ENCODE measurements at regions not wholly inside any gene's neighbourhood (a gene's known extent, or its start where the extent isn't known, plus 50 kb on each side); places are given as distances from the start of the nearest gene placed in this dataset.
A peak's percentile ranks its signal among the peaks of the same experiment; 100 is the strongest.

DNA sequence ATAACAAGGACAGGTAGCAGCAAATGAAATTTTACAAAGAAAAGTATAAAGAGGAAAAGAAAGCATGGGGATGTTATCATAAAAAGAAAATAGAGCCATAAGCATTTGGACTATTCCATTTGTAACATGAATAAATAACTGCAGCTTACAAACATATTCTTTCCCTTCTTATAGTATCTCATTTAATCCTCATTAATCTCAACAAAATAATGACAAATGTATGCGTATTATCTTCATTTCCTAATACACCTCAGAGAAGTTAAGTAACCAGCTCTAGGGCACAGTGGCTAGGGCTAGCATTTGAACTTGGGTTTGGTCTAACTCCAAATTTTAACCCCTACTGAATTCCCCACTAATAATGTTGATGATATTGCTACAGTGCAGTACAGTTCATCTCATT, 175.5 kb upstream of the POU5F2 start:
- ChIA-PET POLR2A (interaction anchor here (0.6 kb wide), 1 partner anchor 1633 kb away, joined by 5 read pairs; no protein-coding TSS in a partner anchor), CTCF (no interaction called here)
- no peak for TF ChIP-seq POLR2AphosphoS5 (IDR thresholded peaks at IDR 0.05; ENCODE audit: low read depth, low read length)
- TF ChIP-seq CTCF (IDR thresholded peaks at IDR 0.05) = no peak
- TF ChIP-seq SIN3A (IDR thresholded peaks at IDR 0.05; ENCODE audit: borderline replicate concordance, insufficient read depth, low read depth, low read length) = no peak
- TF ChIP-seq TCF7L2 (IDR thresholded peaks at IDR 0.05; ENCODE audit: low read depth, low read length) = no peak
- TF ChIP-seq, protein P1, sequence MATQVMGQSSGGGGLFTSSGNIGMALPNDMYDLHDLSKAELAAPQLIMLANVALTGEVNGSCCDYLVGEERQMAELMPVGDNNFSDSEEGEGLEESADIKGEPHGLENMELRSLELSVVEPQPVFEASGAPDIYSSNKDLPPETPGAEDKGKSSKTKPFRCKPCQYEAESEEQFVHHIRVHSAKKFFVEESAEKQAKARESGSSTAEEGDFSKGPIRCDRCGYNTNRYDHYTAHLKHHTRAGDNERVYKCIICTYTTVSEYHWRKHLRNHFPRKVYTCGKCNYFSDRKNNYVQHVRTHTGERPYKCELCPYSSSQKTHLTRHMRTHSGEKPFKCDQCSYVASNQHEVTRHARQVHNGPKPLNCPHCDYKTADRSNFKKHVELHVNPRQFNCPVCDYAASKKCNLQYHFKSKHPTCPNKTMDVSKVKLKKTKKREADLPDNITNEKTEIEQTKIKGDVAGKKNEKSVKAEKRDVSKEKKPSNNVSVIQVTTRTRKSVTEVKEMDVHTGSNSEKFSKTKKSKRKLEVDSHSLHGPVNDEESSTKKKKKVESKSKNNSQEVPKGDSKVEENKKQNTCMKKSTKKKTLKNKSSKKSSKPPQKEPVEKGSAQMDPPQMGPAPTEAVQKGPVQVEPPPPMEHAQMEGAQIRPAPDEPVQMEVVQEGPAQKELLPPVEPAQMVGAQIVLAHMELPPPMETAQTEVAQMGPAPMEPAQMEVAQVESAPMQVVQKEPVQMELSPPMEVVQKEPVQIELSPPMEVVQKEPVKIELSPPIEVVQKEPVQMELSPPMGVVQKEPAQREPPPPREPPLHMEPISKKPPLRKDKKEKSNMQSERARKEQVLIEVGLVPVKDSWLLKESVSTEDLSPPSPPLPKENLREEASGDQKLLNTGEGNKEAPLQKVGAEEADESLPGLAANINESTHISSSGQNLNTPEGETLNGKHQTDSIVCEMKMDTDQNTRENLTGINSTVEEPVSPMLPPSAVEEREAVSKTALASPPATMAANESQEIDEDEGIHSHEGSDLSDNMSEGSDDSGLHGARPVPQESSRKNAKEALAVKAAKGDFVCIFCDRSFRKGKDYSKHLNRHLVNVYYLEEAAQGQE (IDR thresholded peaks at IDR 0.05; ENCODE audit: insufficient read depth in 1 of 2, low read depth in 2 of 2, low read length in 1 of 2) = no peak
- DNase-seq (ENCODE audit: low read depth, low spot score) = no peak
- H3K4me1 ChIP-seq (ENCODE audit: control insufficient read depth, insufficient read depth, low read length) = no peaks in the 10 kb centered on the region
- H3K9me3 ChIP-seq (ENCODE audit: control insufficient read depth, insufficient read depth, low read depth, low read length) = no peaks in the 10 kb centered on the region
- H3K36me3 ChIP-seq (ENCODE audit: control insufficient read depth, insufficient read depth, low read length) = no peaks in the 10 kb centered on the region
- H3K4me3 ChIP-seq (ENCODE audit: low read depth in 2 of 2, low read length in 2 of 2) = no peak overlapping the region
- no TSS peak for BruUV-seq (replicated peaks)
- in situ Hi-C loops (cut with HindIII; ENCODE audit: low pct_unique_long_range_greater_than_20kb, low sequenced_read_pairs) = no loop called here
- ATAC-seq = no peak
- intact Hi-C loops (cut with micrococcal nuclease; ENCODE audit: unreplicated experiment) = loop anchor here (10.0 kb wide), 1 partner anchor 302 kb away; no protein-coding TSS in a partner anchor
- H3K27ac ChIP-seq (ENCODE audit: low read length) = no peak overlapping the region
- no peaks in the 10 kb centered on the region for H3K27me3 ChIP-seq (ENCODE audit: control insufficient read depth, insufficient read depth, low read length)

DNA sequence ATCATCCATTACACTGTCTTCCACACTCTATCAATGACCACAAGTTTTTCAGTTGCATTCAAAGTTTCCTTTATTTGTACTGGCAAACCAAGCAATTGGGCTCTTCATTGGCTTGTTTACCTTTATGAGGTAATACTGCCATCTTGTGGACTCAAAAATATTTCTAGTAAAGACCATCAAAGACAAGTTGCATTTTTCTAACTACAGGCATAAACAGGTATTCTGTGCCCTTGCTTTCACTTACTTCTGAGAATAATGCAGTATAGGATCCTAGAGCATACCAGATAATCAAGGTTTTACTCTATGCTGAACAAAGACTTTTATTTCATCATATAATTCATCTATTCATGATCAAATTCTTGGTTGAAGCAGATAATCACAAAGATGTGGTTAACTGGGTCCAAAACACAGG, 173.7 kb upstream of the POU5F2 start:
- no peak overlapping the region for H3K4me3 ChIP-seq (ENCODE audit: low read depth in 2 of 2, low read length in 2 of 2)
- peak; percentile 67; the same call in 1 of the 2 replicates for TF ChIP-seq CTCF (IDR thresholded peaks at IDR 0.05)
- TF ChIP-seq, protein P1 (IDR thresholded peaks at IDR 0.05; ENCODE audit: insufficient read depth in 1 of 2, low read depth in 2 of 2, low read length in 1 of 2) = no peak
- no peaks in the 10 kb centered on the region for H3K9me3 ChIP-seq (ENCODE audit: control insufficient read depth, insufficient read depth, low read depth, low read length)
- intact Hi-C loops (cut with micrococcal nuclease; ENCODE audit: unreplicated experiment) = loop anchor here (10.0 kb wide), 1 partner anchor 300 kb away; no protein-coding TSS in a partner anchor
- H3K36me3 ChIP-seq (ENCODE audit: control insufficient read depth, insufficient read depth, low read length) = no peaks in the 10 kb centered on the region
- no peaks in the 10 kb centered on the region for H3K27me3 ChIP-seq (ENCODE audit: control insufficient read depth, insufficient read depth, low read length)
- DNase-seq (ENCODE audit: low read depth, low spot score) (peak; percentile 30), ATAC-seq (no peak)
- ChIA-PET POLR2A (no interaction called here), CTCF (interaction anchor here (1.0 kb wide), 1 partner anchor 823 kb away, joined by 5 read pairs; no protein-coding TSS in a partner anchor)
- H3K27ac ChIP-seq (ENCODE audit: low read length) = no peak overlapping the region
- H3K4me1 ChIP-seq (ENCODE audit: control insufficient read depth, insufficient read depth, low read length) = no peaks in the 10 kb centered on the region
- in situ Hi-C loops (cut with HindIII; ENCODE audit: low pct_unique_long_range_greater_than_20kb, low sequenced_read_pairs) = no loop called here
- BruUV-seq (replicated peaks) = no TSS peak

All from Panc1 (cell line).